ENCODE measurements at regions not wholly inside any gene's neighbourhood (a gene's known extent, or its start where the extent isn't known, plus 50 kb on each side); places are given as distances from the start of the nearest gene placed in this dataset.

DNA sequence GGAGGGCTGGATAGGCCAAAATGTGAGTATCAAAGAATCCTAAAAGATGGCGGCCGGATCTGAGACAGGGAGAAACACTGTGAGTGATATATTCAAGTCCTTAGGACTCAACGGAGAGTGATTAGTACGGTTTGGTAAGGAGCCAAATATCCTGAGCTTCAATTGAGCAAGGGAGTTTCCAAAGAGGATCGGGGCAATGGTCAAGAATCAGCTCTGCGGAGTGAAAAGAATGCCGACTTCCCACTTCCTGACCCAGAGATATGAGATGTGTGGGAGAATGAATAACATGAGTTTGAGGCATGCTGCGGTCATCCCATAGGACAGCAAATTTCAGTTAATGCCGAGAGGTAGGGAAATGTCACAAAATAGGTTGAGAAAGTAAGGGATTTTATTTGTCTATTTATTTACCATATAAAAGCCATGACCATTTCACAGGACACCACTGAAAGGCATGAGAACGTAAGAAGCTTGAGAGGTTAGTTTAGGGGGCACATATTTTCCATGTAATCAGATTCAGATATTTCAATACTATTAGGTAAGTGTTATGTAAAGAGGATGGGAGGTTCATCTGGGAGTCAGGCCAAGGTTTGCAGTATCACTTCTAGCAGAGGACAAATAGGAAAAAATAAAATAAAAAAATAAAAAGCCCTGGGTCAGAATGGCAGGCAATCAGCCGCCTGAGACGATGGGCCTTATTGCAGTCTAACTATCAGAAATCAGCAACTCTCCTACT lies 165.6 kb downstream of the HGF start:
- FAIRE-seq (no peak), DNase-seq (ENCODE audit: low read depth, low spot score) (no peak)
- no peaks in the 10 kb centered on the region for H4K20me1 ChIP-seq (ENCODE audit: control insufficient read depth, extremely low read depth, insufficient read depth, low read length)
- H3K4me3 ChIP-seq (ENCODE audit: control insufficient read depth in 2 of 3, extremely low read depth in 1 of 3, insufficient read depth in 2 of 3, low read depth in 1 of 3, low read length in 3 of 3) = no peak overlapping the region
- no peak overlapping the region for H3K27ac ChIP-seq (ENCODE audit: control insufficient read depth, insufficient read depth, low read length)
- H2AFZ ChIP-seq (ENCODE audit: control insufficient read depth, low read length) = no peak overlapping the region
- H3K4me2 ChIP-seq (ENCODE audit: control insufficient read depth, extremely low read depth, insufficient read depth, low read depth, low read length) = no peak overlapping the region
- H3K9ac ChIP-seq (ENCODE audit: control insufficient read depth, extremely low read depth, insufficient read depth, low read length) = no peak overlapping the region
- H3K79me2 ChIP-seq (ENCODE audit: control insufficient read depth, insufficient read depth, low read length) = no peaks in the 10 kb centered on the region
- H3K4me1 ChIP-seq (ENCODE audit: control insufficient read depth, extremely low read depth, insufficient read depth, low read length) = no peaks in the 10 kb centered on the region
- H3K36me3 ChIP-seq (ENCODE audit: control insufficient read depth in 2 of 2, extremely low read depth in 1 of 2, insufficient read depth in 2 of 2, low read length in 2 of 2) = no peaks in the 10 kb centered on the region
- no peaks in the 10 kb centered on the region for H3K9me1 ChIP-seq (ENCODE audit: control insufficient read depth, extremely low read depth, insufficient read depth, low read length)
- TF ChIP-seq, protein P1, sequence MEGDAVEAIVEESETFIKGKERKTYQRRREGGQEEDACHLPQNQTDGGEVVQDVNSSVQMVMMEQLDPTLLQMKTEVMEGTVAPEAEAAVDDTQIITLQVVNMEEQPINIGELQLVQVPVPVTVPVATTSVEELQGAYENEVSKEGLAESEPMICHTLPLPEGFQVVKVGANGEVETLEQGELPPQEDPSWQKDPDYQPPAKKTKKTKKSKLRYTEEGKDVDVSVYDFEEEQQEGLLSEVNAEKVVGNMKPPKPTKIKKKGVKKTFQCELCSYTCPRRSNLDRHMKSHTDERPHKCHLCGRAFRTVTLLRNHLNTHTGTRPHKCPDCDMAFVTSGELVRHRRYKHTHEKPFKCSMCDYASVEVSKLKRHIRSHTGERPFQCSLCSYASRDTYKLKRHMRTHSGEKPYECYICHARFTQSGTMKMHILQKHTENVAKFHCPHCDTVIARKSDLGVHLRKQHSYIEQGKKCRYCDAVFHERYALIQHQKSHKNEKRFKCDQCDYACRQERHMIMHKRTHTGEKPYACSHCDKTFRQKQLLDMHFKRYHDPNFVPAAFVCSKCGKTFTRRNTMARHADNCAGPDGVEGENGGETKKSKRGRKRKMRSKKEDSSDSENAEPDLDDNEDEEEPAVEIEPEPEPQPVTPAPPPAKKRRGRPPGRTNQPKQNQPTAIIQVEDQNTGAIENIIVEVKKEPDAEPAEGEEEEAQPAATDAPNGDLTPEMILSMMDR (optimal IDR thresholded peaks at IDR 0.05 in 1 of 3, IDR thresholded peaks at IDR 0.05 in 1 of 3, conservative IDR thresholded peaks at IDR 0.05 in 1 of 3; ENCODE audit: extremely low read depth in 1 of 3, insufficient read depth in 2 of 3, low read length in 3 of 3) = no peak
- no peak for TF ChIP-seq EZH2 (IDR thresholded peaks at IDR 0.05; ENCODE audit: low read length)
- no peaks in the 10 kb centered on the region for H3K9me3 ChIP-seq (ENCODE audit: control insufficient read depth, low read depth, low read length)
- dilution Hi-C loops (cut with MboI; ENCODE audit: extremely low pct_ligation_motif_present, low sequenced_read_pairs) = no loop called here
- no peaks in the 10 kb centered on the region for H3K27me3 ChIP-seq (ENCODE audit: control insufficient read depth, extremely low read depth, insufficient read depth, low read length)

DNA sequence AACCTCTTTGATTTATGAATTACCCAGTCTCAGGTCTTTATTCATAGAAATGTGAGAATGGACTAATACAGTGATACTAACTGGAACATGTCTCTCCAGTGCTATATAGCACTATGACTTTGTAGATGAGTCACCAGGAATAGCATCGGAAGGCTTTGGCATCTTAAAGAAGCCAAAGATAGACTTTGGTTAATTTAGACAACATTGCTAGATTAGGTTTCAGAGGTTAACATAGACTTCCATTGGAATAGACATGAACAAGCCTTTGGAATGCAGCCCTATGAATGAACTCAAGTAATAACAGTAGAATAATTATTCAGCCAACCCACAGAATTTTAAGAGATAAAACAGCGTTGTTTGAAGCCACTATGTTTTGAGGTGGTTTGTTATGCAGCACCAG lies 169.2 kb downstream of the HGF start:
- H3K4me1 ChIP-seq (ENCODE audit: control insufficient read depth, extremely low read depth, insufficient read depth, low read length) = no peaks in the 10 kb centered on the region
- no peak overlapping the region for H3K27ac ChIP-seq (ENCODE audit: control insufficient read depth, insufficient read depth, low read length)
- H2AFZ ChIP-seq (ENCODE audit: control insufficient read depth, low read length) = no peak overlapping the region
- H3K36me3 ChIP-seq (ENCODE audit: control insufficient read depth in 2 of 2, extremely low read depth in 1 of 2, insufficient read depth in 2 of 2, low read length in 2 of 2) = no peaks in the 10 kb centered on the region
- no peak for FAIRE-seq
- no peaks in the 10 kb centered on the region for H4K20me1 ChIP-seq (ENCODE audit: control insufficient read depth, extremely low read depth, insufficient read depth, low read length)
- H3K4me3 ChIP-seq (ENCODE audit: control insufficient read depth in 2 of 3, extremely low read depth in 1 of 3, insufficient read depth in 2 of 3, low read depth in 1 of 3, low read length in 3 of 3) = no peak overlapping the region
- H3K79me2 ChIP-seq (ENCODE audit: control insufficient read depth, insufficient read depth, low read length) = no peaks in the 10 kb centered on the region
- H3K9me3 ChIP-seq (ENCODE audit: control insufficient read depth, low read depth, low read length) = no peaks in the 10 kb centered on the region
- H3K4me2 ChIP-seq (ENCODE audit: control insufficient read depth, extremely low read depth, insufficient read depth, low read depth, low read length) = no peak overlapping the region
- dilution Hi-C loops (cut with MboI; ENCODE audit: extremely low pct_ligation_motif_present, low sequenced_read_pairs) = no loop called here
- H3K27me3 ChIP-seq (ENCODE audit: control insufficient read depth, extremely low read depth, insufficient read depth, low read length) = no peaks in the 10 kb centered on the region
- DNase-seq (ENCODE audit: low read depth, low spot score) = no peak
- TF ChIP-seq EZH2 (IDR thresholded peaks at IDR 0.05; ENCODE audit: low read length) = no peak
- TF ChIP-seq, protein P1 (optimal IDR thresholded peaks at IDR 0.05 in 1 of 3, IDR thresholded peaks at IDR 0.05 in 1 of 3, conservative IDR thresholded peaks at IDR 0.05 in 1 of 3; ENCODE audit: extremely low read depth in 1 of 3, insufficient read depth in 2 of 3, low read length in 3 of 3) = no peak
- no peaks in the 10 kb centered on the region for H3K9me1 ChIP-seq (ENCODE audit: control insufficient read depth, extremely low read depth, insufficient read depth, low read length)
- no peak overlapping the region for H3K9ac ChIP-seq (ENCODE audit: control insufficient read depth, extremely low read depth, insufficient read depth, low read length)
